PFSK-1 (cell line): ENCODE measurements at regions not wholly inside any gene's neighbourhood (a gene's known extent, or its start where the extent isn't known, plus 50 kb on each side); places are given as distances from the start of the nearest gene placed in this dataset.

ENCODE experiments used
- FOXP2 ChIP-seq: optimal IDR thresholded peaks from 2 replicates; pipeline ENCODE3; 2011; ENCODE audit warnings: borderline replicate concordance, control low read depth, inconsistent platforms; ENCODE audit not compliant: insufficient read depth; ENCODE audit errors: extremely low read length, extremely low read depth
- POLR2AphosphoS5 ChIP-seq: IDR thresholded peaks from 2 replicates; pipeline ENCODE4 v1.6.1; 2012; ENCODE audit warnings: low read depth, mild to moderate bottlenecking, control low read depth, low read length, moderate library complexity
- TAF1 ChIP-seq: IDR thresholded peaks from 2 replicates; pipeline ENCODE4 v1.6.1; 2012; ENCODE audit warnings: low read length, control low read depth, borderline replicate concordance; ENCODE audit not compliant: insufficient read depth
- TF ChIP-seq, protein P1 (sequence below), 2 experiments: IDR thresholded peaks; 2 replicates each; pipeline versions ENCODE4 v1.6.1 to v1.8.0; 2011 to 2012; ENCODE audit warnings: low read depth in 2 of 2, low read length in 2 of 2, control low read depth in 1 of 2, inconsistent platforms in 1 of 2, mild to moderate bottlenecking in 1 of 2, moderate library complexity in 1 of 2; ENCODE audit not compliant: insufficient read depth in 1 of 2

DNA sequence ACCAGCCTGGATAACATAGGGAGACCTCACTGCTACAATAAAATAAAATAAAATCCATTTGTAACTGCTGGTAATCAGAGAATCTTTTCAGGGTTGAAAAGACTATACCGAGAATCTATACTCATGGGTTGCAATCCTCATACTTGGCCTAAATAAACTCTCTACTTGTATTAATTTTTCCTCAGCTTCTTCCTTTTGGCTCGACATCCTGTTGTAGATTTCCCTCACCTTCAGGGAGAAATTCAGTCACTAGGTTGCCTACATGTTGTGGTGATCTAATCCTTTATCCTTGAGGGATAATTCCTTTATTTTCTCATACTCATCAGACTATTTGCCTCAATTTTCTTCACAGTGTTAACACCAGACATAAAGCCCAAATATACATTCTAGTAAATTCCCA is 1093.4 kb downstream of the SORCS3 start:
- TF ChIP-seq POLR2AphosphoS5 (no peak), FOXP2 (no peak), TAF1 (no peak)
- TF ChIP-seq, protein P1, sequence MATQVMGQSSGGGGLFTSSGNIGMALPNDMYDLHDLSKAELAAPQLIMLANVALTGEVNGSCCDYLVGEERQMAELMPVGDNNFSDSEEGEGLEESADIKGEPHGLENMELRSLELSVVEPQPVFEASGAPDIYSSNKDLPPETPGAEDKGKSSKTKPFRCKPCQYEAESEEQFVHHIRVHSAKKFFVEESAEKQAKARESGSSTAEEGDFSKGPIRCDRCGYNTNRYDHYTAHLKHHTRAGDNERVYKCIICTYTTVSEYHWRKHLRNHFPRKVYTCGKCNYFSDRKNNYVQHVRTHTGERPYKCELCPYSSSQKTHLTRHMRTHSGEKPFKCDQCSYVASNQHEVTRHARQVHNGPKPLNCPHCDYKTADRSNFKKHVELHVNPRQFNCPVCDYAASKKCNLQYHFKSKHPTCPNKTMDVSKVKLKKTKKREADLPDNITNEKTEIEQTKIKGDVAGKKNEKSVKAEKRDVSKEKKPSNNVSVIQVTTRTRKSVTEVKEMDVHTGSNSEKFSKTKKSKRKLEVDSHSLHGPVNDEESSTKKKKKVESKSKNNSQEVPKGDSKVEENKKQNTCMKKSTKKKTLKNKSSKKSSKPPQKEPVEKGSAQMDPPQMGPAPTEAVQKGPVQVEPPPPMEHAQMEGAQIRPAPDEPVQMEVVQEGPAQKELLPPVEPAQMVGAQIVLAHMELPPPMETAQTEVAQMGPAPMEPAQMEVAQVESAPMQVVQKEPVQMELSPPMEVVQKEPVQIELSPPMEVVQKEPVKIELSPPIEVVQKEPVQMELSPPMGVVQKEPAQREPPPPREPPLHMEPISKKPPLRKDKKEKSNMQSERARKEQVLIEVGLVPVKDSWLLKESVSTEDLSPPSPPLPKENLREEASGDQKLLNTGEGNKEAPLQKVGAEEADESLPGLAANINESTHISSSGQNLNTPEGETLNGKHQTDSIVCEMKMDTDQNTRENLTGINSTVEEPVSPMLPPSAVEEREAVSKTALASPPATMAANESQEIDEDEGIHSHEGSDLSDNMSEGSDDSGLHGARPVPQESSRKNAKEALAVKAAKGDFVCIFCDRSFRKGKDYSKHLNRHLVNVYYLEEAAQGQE (IDR thresholded peaks at IDR 0.05; ENCODE audit: insufficient read depth in 1 of 2, low read depth in 2 of 2, low read length in 2 of 2): no peak
